PC-9 (cell line): ENCODE measurements at regions not wholly inside any gene's neighbourhood (a gene's known extent, or its start where the extent isn't known, plus 50 kb on each side); places are given as distances from the start of the nearest gene placed in this dataset.

Experiments used
- CTCF ChIP-seq: fragments of 200-600 bp; sonication (generic); conservative IDR thresholded peaks from 2 replicates; pipeline ENCODE4 v1.6.1; 2017; ENCODE audit warnings: mixed run types, antibody characterized with exemption, mild to moderate bottlenecking, moderate library complexity
- EZH2 ChIP-seq: fragments of 200-600 bp; sonication (generic); IDR thresholded peaks from 2 replicates; pipeline ENCODE4 v1.8.0; 2017; ENCODE audit warnings: antibody characterized with exemption, low read depth

GRCh38 chr3:15899388-15899787, 101.6 kb upstream of the ANKRD28 start:
- TF ChIP-seq CTCF = no peak
- no peak for TF ChIP-seq EZH2
